GM18499 (cell line): ENCODE measurements at regions not wholly inside any gene's neighbourhood (a gene's known extent, or its start where the extent isn't known, plus 50 kb on each side); places are given as distances from the start of the nearest gene placed in this dataset.

Source experiments
- ATAC-seq: cut with Tn5 transposase; IDR thresholded peaks from one replicate; pipeline ENCODE4 v1.9.1; 2021; ENCODE audit warnings: moderate number of reproducible peaks; ENCODE audit not compliant: insufficient read depth, unreplicated experiment

DNA sequence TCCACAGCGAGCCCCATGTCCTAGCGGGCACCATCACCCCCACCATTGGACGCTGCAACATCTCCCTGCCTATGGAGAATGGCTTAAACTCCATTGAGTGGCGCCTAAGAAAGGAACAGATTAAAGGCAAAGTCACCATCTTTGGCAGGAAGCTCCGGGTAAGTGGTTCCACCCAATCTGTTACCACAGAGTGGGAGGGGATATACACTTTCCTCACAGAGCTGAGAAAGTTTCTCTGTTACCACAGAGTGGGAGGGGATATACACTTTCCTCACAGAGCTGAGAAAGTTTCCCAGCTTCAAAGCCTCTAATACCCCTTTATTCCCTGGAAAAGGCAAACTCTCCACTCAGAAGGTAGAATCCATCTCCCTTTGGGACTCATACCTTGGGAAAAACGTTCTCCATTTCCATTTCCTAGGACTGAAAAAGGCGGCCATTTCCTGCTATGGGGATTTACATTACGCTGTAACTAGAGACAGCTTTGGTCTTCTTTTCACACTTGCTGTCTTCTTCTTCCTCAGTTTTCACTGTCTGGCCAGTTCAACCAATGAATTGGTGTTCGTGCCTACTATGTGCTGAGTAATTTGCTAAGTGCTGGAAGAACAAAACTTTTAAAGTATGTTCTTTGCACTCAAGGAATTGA, 63.4 kb upstream of the WWC1 start:
- ATAC-seq, result peak; percentile 99

DNA sequence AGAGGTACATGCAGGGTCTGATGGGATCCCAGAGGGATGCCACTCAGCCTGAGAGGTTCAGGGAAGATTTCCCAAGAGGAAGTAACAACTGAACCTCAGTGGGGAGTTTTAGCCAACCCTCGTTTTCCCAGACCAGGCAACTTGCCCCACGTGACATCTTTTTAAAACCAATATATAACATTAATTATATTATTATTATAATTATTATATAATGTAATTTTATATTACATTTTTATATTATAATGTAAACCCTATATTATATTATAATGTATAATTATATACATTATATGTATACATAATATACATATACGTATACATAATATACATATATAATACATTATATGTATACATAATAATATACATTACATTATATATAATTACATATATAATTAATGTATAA, 62.8 kb upstream of the WWC1 start:
- ATAC-seq, result no peak

- no peak for ATAC-seq
These were observed 57.3 kb upstream of the WWC1 start for GRCh38 chr5:168234133-168234532.

DNA sequence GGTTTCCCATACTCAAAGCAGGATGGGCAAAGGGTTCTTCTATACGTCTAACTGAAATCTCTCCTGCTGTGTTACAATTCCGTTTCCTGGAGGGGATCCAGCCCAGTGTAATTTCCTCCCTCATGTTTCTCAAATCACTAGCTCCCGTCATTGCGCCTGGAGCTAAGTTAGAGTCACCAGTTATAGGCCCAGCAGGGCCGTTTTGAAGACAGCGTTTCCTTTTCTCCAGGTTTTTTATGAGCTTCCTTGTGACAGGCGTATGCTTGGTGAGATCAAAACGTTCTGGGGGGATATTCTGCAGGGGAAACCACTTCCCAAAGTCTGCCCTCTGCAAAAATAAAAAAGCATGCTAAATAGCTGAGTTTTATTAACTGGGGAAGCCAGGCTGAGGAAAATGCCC, 53.0 kb upstream of the WWC1 start:
- no peak for ATAC-seq

GRCh38 chr5:168239325-168239724, 52.1 kb upstream of the WWC1 start:
- ATAC-seq, result no peak
